ENCODE measurements at regions not wholly inside any gene's neighbourhood (a gene's known extent, or its start where the extent isn't known, plus 50 kb on each side); places are given as distances from the start of the nearest gene placed in this dataset.

- DNase-seq (ENCODE audit: low spot score): no peak
These were observed 206.6 kb upstream of the SLC10A2 start for GRCh38 chr13:103272770-103273169.

GRCh38 chr13:103263448-103263847, 197.2 kb upstream of the SLC10A2 start:
- DNase-seq (ENCODE audit: low spot score): no peak

- no peak for DNase-seq (ENCODE audit: low spot score)
These were observed 189.5 kb upstream of the SLC10A2 start for GRCh38 chr13:103255587-103256301.

GRCh38 chr13:103250071-103250470, 183.9 kb upstream of the SLC10A2 start:
- no peak for DNase-seq (ENCODE audit: low spot score)

- no peak for DNase-seq (ENCODE audit: low spot score)
These were observed 180.5 kb upstream of the SLC10A2 start for GRCh38 chr13:103246581-103247200.

- no peak for DNase-seq (ENCODE audit: low spot score)
These were observed 177.3 kb upstream of the SLC10A2 start for GRCh38 chr13:103243495-103243894.

- no peak for DNase-seq (ENCODE audit: low spot score)
These were observed 172.2 kb upstream of the SLC10A2 start for GRCh38 chr13:103238441-103238840.

- DNase-seq (ENCODE audit: low spot score): no peak
These were observed 170.0 kb upstream of the SLC10A2 start for GRCh38 chr13:103236213-103236612.

- no peak for DNase-seq (ENCODE audit: low spot score)
These were observed 163.5 kb upstream of the SLC10A2 start for GRCh38 chr13:103229674-103230073.

- DNase-seq (ENCODE audit: low spot score): no peak
These were observed 158.6 kb upstream of the SLC10A2 start for GRCh38 chr13:103224804-103225203.

GRCh38 chr13:103222683-103223082, 156.5 kb upstream of the SLC10A2 start:
- no peak for DNase-seq (ENCODE audit: low spot score)

- no peak for DNase-seq (ENCODE audit: low spot score)
These were observed 152.0 kb upstream of the SLC10A2 start for GRCh38 chr13:103218253-103218652.

GRCh38 chr13:103213152-103213551, 146.9 kb upstream of the SLC10A2 start:
- no peak for DNase-seq (ENCODE audit: low spot score)

- DNase-seq (ENCODE audit: low spot score): no peak
These were observed 144.1 kb upstream of the SLC10A2 start for GRCh38 chr13:103210348-103210747.

- DNase-seq (ENCODE audit: low spot score): no peak
These were observed 137.6 kb upstream of the SLC10A2 start for GRCh38 chr13:103203735-103204330.

- no peak for DNase-seq (ENCODE audit: low spot score)
These were observed 134.1 kb upstream of the SLC10A2 start for GRCh38 chr13:103200118-103200885.

GRCh38 chr13:103199380-103200088, 133.3 kb upstream of the SLC10A2 start:
- DNase-seq (ENCODE audit: low spot score): no peak

- no peak for DNase-seq (ENCODE audit: low spot score)
These were observed 130.1 kb upstream of the SLC10A2 start for GRCh38 chr13:103196356-103196755.

- DNase-seq (ENCODE audit: low spot score): no peak
These were observed 129.5 kb upstream of the SLC10A2 start for GRCh38 chr13:103195762-103196161.

- no peak for DNase-seq (ENCODE audit: low spot score)
These were observed 128.7 kb upstream of the SLC10A2 start for GRCh38 chr13:103194871-103195270.

GRCh38 chr13:103192511-103193135, 126.4 kb upstream of the SLC10A2 start:
- DNase-seq (ENCODE audit: low spot score): no peak

- no peak for DNase-seq (ENCODE audit: low spot score)
These were observed 124.6 kb upstream of the SLC10A2 start for GRCh38 chr13:103190841-103191240.
